ENCODE measurements at regions not wholly inside any gene's neighbourhood (a gene's known extent, or its start where the extent isn't known, plus 50 kb on each side); places are given as distances from the start of the nearest gene placed in this dataset.
A peak's percentile ranks its signal among the peaks of the same experiment; 100 is the strongest.
"Not testable (repeated sequence)": the region's sequence is repeated elsewhere in the genome, so short reads cannot be mapped to it uniquely, and the experiment has no call there.

- no peak for DNase-seq
Observed at GRCh38 chr18:64699081-64699480, 550.2 kb upstream of the LINC00305 start.

- no peak for DNase-seq
Observed at GRCh38 chr18:64695851-64696553, 547.1 kb upstream of the LINC00305 start.

- no peak for DNase-seq
Observed at GRCh38 chr18:64693766-64694165, 544.9 kb upstream of the LINC00305 start.

GRCh38 chr18:64692826-64693225, 543.9 kb upstream of the LINC00305 start:
- no peak for DNase-seq

- no peak for DNase-seq
Observed at GRCh38 chr18:64679121-64679520, 530.2 kb upstream of the LINC00305 start.

GRCh38 chr18:64678048-64678447, 529.2 kb upstream of the LINC00305 start:
- no peak for DNase-seq

- no peak for DNase-seq
Observed at GRCh38 chr18:64674694-64675093, 525.8 kb upstream of the LINC00305 start.

GRCh38 chr18:64671293-64671692, 522.4 kb upstream of the LINC00305 start:
- not testable (repeated sequence) for DNase-seq

- no peak for DNase-seq
Observed at GRCh38 chr18:64668461-64668962, 519.6 kb upstream of the LINC00305 start.

GRCh38 chr18:64663086-64663485, 514.2 kb upstream of the LINC00305 start:
- DNase-seq: no peak

- peak; percentile 62 for DNase-seq
Observed at GRCh38 chr18:64659196-64659595, 510.3 kb upstream of the LINC00305 start.

- DNase-seq: no peak
Observed at GRCh38 chr18:64653068-64653467, 504.2 kb upstream of the LINC00305 start.

GRCh38 chr18:64650068-64650467, 501.2 kb upstream of the LINC00305 start:
- DNase-seq: no peak

- DNase-seq: no peak
Observed at GRCh38 chr18:64645753-64646152, 496.9 kb upstream of the LINC00305 start.

- DNase-seq: no peak
Observed at GRCh38 chr18:64639536-64639935, 490.6 kb upstream of the LINC00305 start.

GRCh38 chr18:64620971-64621560, 472.2 kb upstream of the LINC00305 start:
- DNase-seq: no peak

GRCh38 chr18:64618390-64618789, 469.5 kb upstream of the LINC00305 start:
- DNase-seq: no peak

- DNase-seq: no peak
Observed at GRCh38 chr18:64615021-64615420, 466.1 kb upstream of the LINC00305 start.

- DNase-seq: no peak
Observed at GRCh38 chr18:64614446-64614845, 465.6 kb upstream of the LINC00305 start.

- no peak for DNase-seq
Observed at GRCh38 chr18:64592246-64592645, 443.4 kb upstream of the LINC00305 start.

- no peak for DNase-seq
Observed at GRCh38 chr18:64589000-64589399, 440.1 kb upstream of the LINC00305 start.

GRCh38 chr18:64566456-64566855, 417.6 kb upstream of the LINC00305 start:
- DNase-seq: no peak

GRCh38 chr18:64562651-64563050, 413.8 kb upstream of the LINC00305 start:
- no peak for DNase-seq

- DNase-seq: no peak
Observed at GRCh38 chr18:64546451-64546850, 397.6 kb upstream of the LINC00305 start.

GRCh38 chr18:64539847-64540246, 391.0 kb upstream of the LINC00305 start:
- DNase-seq: no peak

Measured in NCI-H510A (cell line).